COLO668 (cell line): ENCODE measurements at regions not wholly inside any gene's neighbourhood (a gene's known extent, or its start where the extent isn't known, plus 50 kb on each side); places are given as distances from the start of the nearest gene placed in this dataset.
"Not testable (repeated sequence)": the region's sequence is repeated elsewhere in the genome, so short reads cannot be mapped to it uniquely, and the experiment has no call there.

Source experiments
- DNase-seq: peaks from one replicate; lab custom pipeline; 2025; ENCODE audit not compliant: unreplicated experiment; lab: John Stamatoyannopoulos, UW

DNA sequence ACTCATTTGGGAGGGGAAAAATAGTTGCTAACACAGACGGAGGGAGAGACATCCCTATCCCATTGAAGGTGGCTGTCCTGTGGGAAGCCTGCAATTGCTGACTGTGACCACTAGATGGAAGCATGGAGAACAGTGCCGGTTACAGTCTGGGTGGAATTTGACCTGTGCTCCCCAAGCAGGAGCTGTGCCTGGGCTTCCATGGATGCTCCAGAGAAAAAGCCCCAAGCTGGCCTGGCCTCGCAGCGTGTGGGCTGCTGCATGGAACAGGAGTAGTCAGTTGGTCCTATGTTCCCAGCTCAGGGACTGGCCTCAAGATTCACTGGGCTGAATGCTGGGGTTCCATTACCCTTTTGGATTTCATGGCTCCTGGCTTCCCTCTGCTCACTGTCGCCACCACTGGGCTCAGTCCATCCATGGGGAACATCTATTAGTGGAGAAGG lies 116.3 kb upstream of the CHD6 start:
- peak; percentile 41 for DNase-seq

- DNase-seq = no peak
These were observed 115.0 kb upstream of the CHD6 start for GRCh38 chr20:41733151-41733550.

DNA sequence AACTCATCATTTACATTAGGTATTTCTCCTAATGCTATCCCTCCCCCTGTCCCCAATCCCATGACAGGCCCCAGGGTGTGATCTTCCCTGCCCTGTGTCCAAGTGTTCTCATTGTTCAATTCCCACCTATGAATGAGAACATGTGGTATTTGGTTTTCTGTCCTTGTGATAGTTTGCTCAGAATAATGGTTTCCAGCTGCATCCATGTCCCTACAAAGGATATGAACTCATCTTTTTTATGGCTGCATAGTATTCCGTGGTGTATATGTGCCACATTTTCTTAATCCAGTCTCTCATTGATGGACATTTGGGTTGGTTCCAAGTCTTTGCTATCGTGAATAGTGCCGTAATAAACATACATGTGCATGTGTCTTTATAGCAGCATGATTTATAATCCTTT lies 113.0 kb upstream of the CHD6 start:
- not testable (repeated sequence) for DNase-seq

- not testable (repeated sequence) for DNase-seq
These were observed 109.5 kb upstream of the CHD6 start for GRCh38 chr20:41727681-41728080.

DNA sequence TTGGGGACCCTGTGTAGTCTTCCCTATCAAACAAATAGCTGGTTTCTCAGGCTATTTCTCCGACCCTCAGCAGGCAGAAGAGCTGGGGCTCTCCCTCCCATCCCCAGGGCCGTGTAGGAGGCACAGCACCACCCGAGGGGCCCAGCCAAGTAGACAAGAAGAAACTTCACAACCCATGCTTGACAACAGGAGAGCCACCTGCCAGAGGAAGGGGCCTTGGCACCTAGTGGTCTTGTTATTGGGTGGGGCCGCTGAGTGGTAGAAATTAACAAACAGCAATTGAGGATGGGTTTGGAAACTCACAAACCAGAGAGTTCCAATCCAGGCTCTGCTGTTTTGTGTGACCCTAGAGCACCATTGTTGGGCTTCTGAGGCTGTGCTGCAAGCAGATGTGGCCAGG lies 108.5 kb upstream of the CHD6 start:
- DNase-seq = no peak

GRCh38 chr20:41719151-41719550 lies 101.0 kb upstream of the CHD6 start:
- DNase-seq = no peak

DNA sequence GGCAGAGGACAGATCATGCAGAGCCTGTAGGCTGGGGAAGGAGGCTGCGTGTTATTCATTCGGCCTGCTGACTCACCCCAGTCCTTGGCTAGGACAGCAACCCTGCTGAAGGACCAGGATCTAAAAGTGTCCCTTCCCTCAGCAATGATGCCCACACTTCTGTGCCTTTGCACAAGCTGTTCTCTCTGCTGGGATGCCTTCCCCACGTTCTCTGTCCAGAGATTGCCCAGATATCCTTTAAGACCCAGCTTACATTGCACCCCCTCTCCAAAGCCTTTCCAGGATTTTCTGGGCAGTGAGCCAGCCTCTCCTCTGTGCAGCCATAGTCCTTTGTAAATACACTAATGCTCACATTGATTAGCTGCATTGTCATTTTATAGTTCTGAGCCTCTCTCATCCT lies 99.3 kb upstream of the CHD6 start:
- DNase-seq = peak; percentile 89

GRCh38 chr20:41716911-41717310 lies 98.7 kb upstream of the CHD6 start:
- DNase-seq = no peak

GRCh38 chr20:41716436-41716835 lies 98.3 kb upstream of the CHD6 start:
- no peak for DNase-seq

GRCh38 chr20:41715526-41715925 lies 97.3 kb upstream of the CHD6 start:
- no peak for DNase-seq

DNA sequence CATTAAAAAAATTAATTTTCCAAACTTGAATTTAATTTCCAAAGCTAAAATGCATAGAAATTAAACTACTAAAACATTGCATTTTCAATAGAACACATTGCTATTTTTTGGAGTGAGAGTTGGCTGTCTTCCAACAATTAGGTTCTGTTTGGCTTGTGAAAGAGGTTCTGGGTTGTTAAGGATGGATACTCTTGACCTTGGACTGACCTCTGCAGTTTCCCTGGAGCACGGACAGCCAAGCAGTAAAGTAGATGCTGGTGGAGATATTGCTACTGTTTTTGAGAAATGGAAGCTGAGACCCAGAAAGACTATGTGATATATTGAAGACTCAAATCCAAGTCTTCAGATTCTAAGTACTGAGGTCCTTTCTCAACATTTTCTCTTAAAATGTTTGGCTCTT lies 95.9 kb upstream of the CHD6 start:
- DNase-seq = no peak

DNA sequence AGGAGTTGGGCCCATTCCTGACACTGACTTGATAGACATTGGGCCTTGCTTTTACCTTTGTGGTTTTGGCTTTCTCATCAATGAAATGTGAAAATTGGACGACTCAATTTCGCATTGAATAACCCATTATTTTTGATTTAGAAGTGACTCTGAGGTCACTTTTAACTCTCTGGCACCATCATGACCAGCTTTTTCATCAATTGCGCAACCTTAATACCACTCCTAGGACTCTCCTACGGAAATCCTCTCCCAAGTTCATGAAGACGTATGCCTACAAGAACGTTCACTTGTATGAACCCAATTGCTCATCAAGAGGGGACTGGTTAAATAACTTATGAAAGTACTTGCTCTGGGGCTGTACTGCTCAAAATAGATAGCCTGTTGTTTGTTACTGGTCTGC lies 86.7 kb upstream of the CHD6 start:
- no peak for DNase-seq

DNA sequence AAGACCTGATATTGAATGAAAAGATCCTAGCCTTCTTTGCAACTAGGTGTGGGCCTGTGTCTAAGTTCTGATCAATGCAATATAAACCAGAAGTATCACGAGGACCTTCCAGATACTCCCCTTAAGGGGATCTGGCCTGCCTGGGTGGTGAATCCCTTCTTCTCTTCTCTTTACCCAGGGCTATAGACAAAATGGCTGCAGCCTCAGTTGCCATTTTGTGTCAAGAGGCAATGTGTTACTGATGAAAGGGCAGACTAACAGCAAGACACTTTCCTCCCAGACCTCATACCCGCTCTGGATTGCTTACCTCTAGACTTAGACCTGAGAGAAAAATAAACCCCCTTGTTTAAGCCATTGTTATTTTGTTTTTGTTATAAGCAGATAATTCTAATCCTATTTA lies 84.5 kb upstream of the CHD6 start:
- DNase-seq = no peak

DNA sequence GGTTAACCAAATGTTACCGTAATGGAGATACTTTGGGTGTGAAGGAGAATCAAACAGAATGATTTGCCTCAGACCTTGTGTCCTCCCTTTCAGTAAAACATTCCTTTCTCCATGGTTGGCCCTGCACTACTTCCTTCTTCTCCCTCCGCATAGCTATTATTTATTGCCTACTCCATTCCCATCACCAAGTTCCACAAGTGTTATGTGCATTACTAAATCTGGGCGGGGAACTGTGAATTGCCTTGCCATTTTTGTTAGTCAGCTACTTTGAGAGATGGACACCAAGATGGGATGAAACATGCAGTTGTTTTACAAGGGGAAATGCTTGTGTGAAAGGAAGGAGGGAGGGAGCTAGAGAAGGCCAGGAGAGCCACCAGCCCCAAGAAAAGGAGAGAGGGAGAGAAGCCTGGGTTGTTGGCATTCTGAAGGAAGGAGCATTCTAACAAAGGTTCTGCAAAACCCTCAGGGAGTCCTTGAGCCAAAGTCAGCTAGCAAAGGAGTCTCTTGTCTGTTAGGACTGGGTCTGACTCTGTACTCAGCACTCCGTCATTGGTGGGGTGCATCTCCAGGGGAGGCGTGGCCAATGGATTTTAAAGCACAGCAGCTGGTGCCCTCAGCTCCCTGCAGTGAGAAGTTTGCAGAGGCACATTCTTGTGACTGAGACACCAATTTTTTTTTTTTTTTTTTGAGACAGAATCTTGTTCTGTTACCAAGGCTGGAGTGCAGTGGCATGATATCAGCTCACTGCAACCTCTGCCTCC lies 83.6 kb upstream of the CHD6 start:
- no peak for DNase-seq

GRCh38 chr20:41699673-41700072 lies 81.5 kb upstream of the CHD6 start:
- DNase-seq = not testable (repeated sequence)

GRCh38 chr20:41697861-41698559 lies 79.8 kb upstream of the CHD6 start:
- DNase-seq = peak; percentile 22

DNA sequence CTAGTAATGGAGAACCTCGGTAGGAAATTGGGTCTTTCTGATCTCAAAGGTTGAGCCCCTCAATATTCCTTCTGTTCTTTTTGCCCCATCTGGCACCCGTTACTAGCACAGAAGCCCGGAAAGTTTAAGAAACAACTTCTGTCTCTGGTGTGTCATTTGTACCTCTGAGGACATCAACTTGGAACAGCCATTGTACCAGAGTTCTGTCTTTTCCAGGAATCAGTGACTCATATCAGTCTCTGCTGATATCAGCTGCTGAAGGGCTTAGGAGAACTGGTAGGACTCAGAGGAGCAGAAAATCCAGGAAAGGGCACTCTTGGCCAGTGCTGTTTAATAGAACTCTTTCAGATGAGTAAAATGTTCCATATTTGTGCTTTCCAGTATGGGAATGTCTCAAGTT lies 78.3 kb upstream of the CHD6 start:
- DNase-seq = no peak

DNA sequence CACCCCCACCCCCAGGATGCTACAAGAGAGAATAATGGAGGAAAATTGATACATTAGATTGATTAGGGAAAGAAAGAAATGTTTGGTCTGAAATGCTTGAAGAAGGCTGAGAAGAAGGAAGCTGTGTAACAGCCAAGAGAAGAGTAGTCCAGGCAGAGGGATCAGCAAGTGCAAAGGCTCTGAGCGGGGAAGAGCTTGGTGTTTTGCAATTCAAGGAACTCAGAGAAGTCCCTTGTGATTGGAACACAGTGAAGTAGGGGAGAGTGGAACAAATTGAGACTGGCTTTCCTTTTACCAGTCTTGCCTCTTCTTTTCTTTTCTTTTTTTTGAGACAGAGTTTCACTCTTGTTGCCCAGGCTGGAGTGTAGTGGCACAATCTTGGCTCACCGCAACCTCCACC lies 76.6 kb upstream of the CHD6 start:
- no peak for DNase-seq

- peak; percentile 92 for DNase-seq
These were observed 75.2 kb upstream of the CHD6 start for GRCh38 chr20:41693136-41693979.

DNA sequence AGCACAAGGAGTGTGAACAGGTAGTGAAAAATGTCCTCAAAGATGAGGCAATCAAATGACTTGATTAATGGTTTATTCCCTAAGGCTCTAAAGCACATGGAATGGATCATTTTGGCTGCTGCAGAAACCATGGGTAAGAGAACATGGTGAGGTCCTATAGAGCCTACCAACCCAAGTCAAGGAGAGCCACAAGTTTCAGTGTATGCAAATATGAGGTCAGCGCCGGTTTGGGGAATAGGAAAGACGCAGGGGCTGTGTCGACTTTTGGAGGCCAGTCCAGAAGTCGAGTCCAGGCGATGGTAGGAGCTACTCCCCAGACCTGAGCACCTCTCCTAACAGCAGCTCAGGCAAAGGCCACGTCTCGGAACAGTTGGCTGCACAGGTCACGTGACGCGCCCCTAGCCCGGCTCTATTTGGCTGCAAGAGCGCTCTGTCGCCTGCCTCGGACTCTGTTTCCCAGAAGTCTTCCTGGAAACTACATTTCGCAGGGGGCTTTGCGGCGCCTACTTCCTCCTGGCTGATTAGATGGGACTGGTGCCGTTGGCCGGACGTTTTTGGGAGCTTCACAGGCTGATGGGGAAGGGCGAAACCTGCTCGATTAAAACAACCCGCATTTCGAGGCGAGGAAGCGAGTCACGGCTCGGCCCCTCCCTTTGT lies 74.4 kb upstream of the CHD6 start:
- DNase-seq = peak; percentile 71

- no peak for DNase-seq
These were observed 73.3 kb upstream of the CHD6 start for GRCh38 chr20:41691443-41691842.
